Activated CD4-positive, alpha-beta T cell treated with anti-CD3 and anti-CD28 coated beads for 36 hours (primary cell): ENCODE measurements at regions not wholly inside any gene's neighbourhood (a gene's known extent, or its start where the extent isn't known, plus 50 kb on each side); places are given as distances from the start of the nearest gene placed in this dataset.

Experiments
- ATAC-seq: fragments of 200-7000 bp; cut with Tn5 transposase; one replicate; pipeline ENCODE4 v1.10.0; 2021; ENCODE audit warnings: mild to moderate bottlenecking, moderate library complexity
- CTCF ChIA-PET: fragments of 350-600 bp; sonication (Branson Sonifier 250); formaldehyde crosslinking; loops from one replicate; lab custom pipeline; 2021; ENCODE audit warnings: antibody characterized with exemption; lab: Charles Lee
- POLR2A ChIA-PET: fragments of 350-600 bp; sonication (Branson Sonifier 250); formaldehyde crosslinking; loops from one replicate; lab custom pipeline; 2021; ENCODE audit warnings: antibody characterized with exemption, inconsistent platforms; lab: Charles Lee
- DNase-seq: peaks from one replicate; pipeline ENCODE4 v3.0.0-alpha.2; 2020
- H3K27ac Mint-ChIP-seq: one replicate; pipeline ENCODE4 v1.8.0; 2021; ENCODE audit warnings: mixed read lengths
- H3K27me3 Mint-ChIP-seq: one replicate; pipeline ENCODE4 v1.8.0; 2021; ENCODE audit warnings: mixed read lengths
- H3K36me3 Mint-ChIP-seq: one replicate; pipeline ENCODE4 v1.8.0; 2021; ENCODE audit warnings: low read depth, mixed read lengths
- H3K4me1 Mint-ChIP-seq: one replicate; pipeline ENCODE4 v1.8.0; 2021; ENCODE audit warnings: mixed read lengths
- H3K4me3 Mint-ChIP-seq: one replicate; pipeline ENCODE4 v1.8.0; 2021; ENCODE audit warnings: mild to moderate bottlenecking, moderate library complexity, mixed read lengths
- H3K9me3 Mint-ChIP-seq: one replicate; pipeline ENCODE4 v1.8.0; 2021; ENCODE audit warnings: low read depth, mixed read lengths
- intact Hi-C, 2 experiments: fragments of 100-400 bp; cut with DNase I in 1 of 2; cut with micrococcal nuclease in 1 of 2; formaldehyde crosslinking; loops; one replicate each; pipeline versions ENCODE4 v1.14.2 to v1.15.1; 2022 to 2024; cut with DNase I, micrococcal nuclease

GRCh38 chr11:93967258-93967657 is 53.9 kb upstream of the HEPHL1 start:
- no peak for ATAC-seq
- H3K27me3 Mint-ChIP-seq = no peaks in the 10 kb centered on the region
- intact Hi-C loops = no loop called here
- H3K27ac Mint-ChIP-seq = no peak overlapping the region
- CTCF ChIA-PET = no interaction called here
- no peak overlapping the region for H3K4me3 Mint-ChIP-seq
- no peaks in the 10 kb centered on the region for H3K4me1 Mint-ChIP-seq
- POLR2A ChIA-PET = no interaction called here
- DNase-seq = no peak
- H3K9me3 Mint-ChIP-seq = no peaks in the 10 kb centered on the region
- H3K36me3 Mint-ChIP-seq = no peaks in the 10 kb centered on the region

GRCh38 chr11:93967944-93968343 is 53.2 kb upstream of the HEPHL1 start:
- CTCF ChIA-PET = no interaction called here
- POLR2A ChIA-PET = no interaction called here
- Mint-ChIP-seq H3K27me3 (no peaks in the 10 kb centered on the region), H3K36me3 (no peaks in the 10 kb centered on the region), H3K4me1 (no peaks in the 10 kb centered on the region), H3K9me3 (no peaks in the 10 kb centered on the region), H3K27ac (no peak overlapping the region), H3K4me3 (no peak overlapping the region)
- no peak for DNase-seq
- intact Hi-C loops = no loop called here
- no peak for ATAC-seq

GRCh38 chr11:93969925-93970922 is 50.9 kb upstream of the HEPHL1 start:
- ATAC-seq = no peak
- Mint-ChIP-seq H3K36me3 (no peaks in the 10 kb centered on the region), H3K27ac (no peak overlapping the region), H3K9me3 (peaks cover 2% of the 10 kb centered on the region), H3K4me1 (no peaks in the 10 kb centered on the region), H3K4me3 (no peak overlapping the region), H3K27me3 (peaks cover 2% of the 10 kb centered on the region)
- DNase-seq = no peak
- intact Hi-C loops = loop anchor here (1.0 kb wide), 1 partner anchor 9 kb away; no protein-coding TSS in a partner anchor
- ChIA-PET POLR2A (no interaction called here), CTCF (interaction anchor here (0.9 kb wide), 1 partner anchor 106 kb away, joined by 3 read pairs; no protein-coding TSS in a partner anchor)
